ENCODE measurements at regions not wholly inside any gene's neighbourhood (a gene's known extent, or its start where the extent isn't known, plus 50 kb on each side); places are given as distances from the start of the nearest gene placed in this dataset.
A peak's percentile ranks its signal among the peaks of the same experiment; 100 is the strongest.

DNA sequence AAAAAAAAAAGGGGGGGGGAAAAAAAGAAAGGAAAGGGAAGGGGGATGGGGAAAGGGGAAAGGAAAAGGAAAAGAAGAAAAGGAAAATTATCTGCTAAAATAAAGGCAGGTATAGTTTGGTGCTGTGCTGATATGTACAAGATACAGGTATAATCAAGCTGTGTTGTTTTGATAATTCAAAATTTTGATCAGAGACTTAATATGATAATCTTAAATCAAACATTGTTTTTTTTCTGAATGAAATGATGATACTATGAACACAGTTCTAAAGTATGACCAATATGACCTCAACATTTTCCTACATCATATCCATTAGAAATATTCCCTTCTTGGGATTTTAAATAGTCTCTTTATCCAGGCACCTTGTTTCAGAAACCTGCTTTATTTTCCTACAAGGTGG lies 115.6 kb upstream of the TRPM3 start:
- H3K4me1 ChIP-seq (ENCODE audit: insufficient read depth, low read length), result no peaks in the 10 kb centered on the region
- H3K36me3 ChIP-seq (ENCODE audit: insufficient read depth, low read length), result no peaks in the 10 kb centered on the region
- Mint-ChIP-seq H3K4me3 (ENCODE audit: unreplicated experiment) (no peak overlapping the region), H3K36me3 (ENCODE audit: low read depth, unreplicated experiment) (no peaks in the 10 kb centered on the region), H3K4me1 (ENCODE audit: low read depth, unreplicated experiment) (no peaks in the 10 kb centered on the region), H3K27ac (ENCODE audit: unreplicated experiment) (no peak overlapping the region), H3K9me3 (ENCODE audit: unreplicated experiment) (no peaks in the 10 kb centered on the region), H3K27me3 (ENCODE audit: low read depth, unreplicated experiment) (no peaks in the 10 kb centered on the region)
- no peak overlapping the region for H3K27ac ChIP-seq (ENCODE audit: low read depth, low read length)
- no peaks in the 10 kb centered on the region for H3K27me3 ChIP-seq (ENCODE audit: insufficient read depth, low read length)
- no peak overlapping the region for H3K4me3 ChIP-seq (ENCODE audit: insufficient read depth, low read depth, low read length)
- no peak overlapping the region for H3K4me2 ChIP-seq (ENCODE audit: low read length)
- H3K9me3 ChIP-seq (ENCODE audit: insufficient read depth, low read depth, low read length), result no peaks in the 10 kb centered on the region
- no peak for DNase-seq (ENCODE audit: low read depth)
- H4K20me1 ChIP-seq (ENCODE audit: insufficient read depth, low read length), result no peaks in the 10 kb centered on the region
- TF ChIP-seq CTCF (IDR thresholded peaks at IDR 0.05; ENCODE audit: insufficient read depth, low read depth, low read length) (no peak), EZH2 (IDR thresholded peaks at IDR 0.05; ENCODE audit: insufficient read depth, low read length) (no peak)
- FAIRE-seq, result no peak
- H2AFZ ChIP-seq (ENCODE audit: low read depth, low read length), result no peak overlapping the region
- H3K9ac ChIP-seq (ENCODE audit: low read length), result no peak overlapping the region
- no peaks in the 10 kb centered on the region for H3K79me2 ChIP-seq (ENCODE audit: insufficient read depth, low read length)

- H3K27me3 Mint-ChIP-seq (ENCODE audit: low read depth, unreplicated experiment), result no peaks in the 10 kb centered on the region
- Histone ChIP-seq H2AFZ (ENCODE audit: low read depth, low read length) (no peak overlapping the region), H3K27ac (ENCODE audit: low read depth, low read length) (no peak overlapping the region), H3K9ac (ENCODE audit: low read length) (no peak overlapping the region), H3K4me1 (ENCODE audit: insufficient read depth, low read length) (no peaks in the 10 kb centered on the region), H3K36me3 (ENCODE audit: insufficient read depth, low read length) (no peaks in the 10 kb centered on the region), H3K4me2 (ENCODE audit: low read length) (no peak overlapping the region), H3K4me3 (ENCODE audit: insufficient read depth, low read depth, low read length) (no peak overlapping the region), H4K20me1 (ENCODE audit: insufficient read depth, low read length) (no peaks in the 10 kb centered on the region), H3K9me3 (ENCODE audit: insufficient read depth, low read depth, low read length) (no peaks in the 10 kb centered on the region), H3K27me3 (ENCODE audit: insufficient read depth, low read length) (no peaks in the 10 kb centered on the region), H3K79me2 (ENCODE audit: insufficient read depth, low read length) (no peaks in the 10 kb centered on the region)
- no peak for FAIRE-seq
- no peaks in the 10 kb centered on the region for H3K4me1 Mint-ChIP-seq (ENCODE audit: low read depth, unreplicated experiment)
- H3K4me3 Mint-ChIP-seq (ENCODE audit: unreplicated experiment), result no peak overlapping the region
- TF ChIP-seq EZH2 (IDR thresholded peaks at IDR 0.05; ENCODE audit: insufficient read depth, low read length) (no peak), CTCF (IDR thresholded peaks at IDR 0.05; ENCODE audit: insufficient read depth, low read depth, low read length) (no peak)
- no peak overlapping the region for H3K27ac Mint-ChIP-seq (ENCODE audit: unreplicated experiment)
- no peak for DNase-seq (ENCODE audit: low read depth)
- no peaks in the 10 kb centered on the region for H3K36me3 Mint-ChIP-seq (ENCODE audit: low read depth, unreplicated experiment)
- H3K9me3 Mint-ChIP-seq (ENCODE audit: unreplicated experiment), result no peaks in the 10 kb centered on the region
Observed at GRCh38 chr9:71233646-71234045, 112.2 kb upstream of the TRPM3 start.

GRCh38 chr9:71223953-71224538 lies 102.6 kb upstream of the TRPM3 start:
- no peak for DNase-seq (ENCODE audit: low read depth)
- Histone ChIP-seq H3K4me3 (ENCODE audit: insufficient read depth, low read depth, low read length) (no peak overlapping the region), H2AFZ (ENCODE audit: low read depth, low read length) (no peak overlapping the region), H3K4me2 (ENCODE audit: low read length) (no peak overlapping the region), H4K20me1 (ENCODE audit: insufficient read depth, low read length) (no peaks in the 10 kb centered on the region), H3K27me3 (ENCODE audit: insufficient read depth, low read length) (no peaks in the 10 kb centered on the region), H3K9ac (ENCODE audit: low read length) (no peak overlapping the region), H3K36me3 (ENCODE audit: insufficient read depth, low read length) (no peaks in the 10 kb centered on the region), H3K27ac (ENCODE audit: low read depth, low read length) (no peak overlapping the region), H3K4me1 (ENCODE audit: insufficient read depth, low read length) (peaks cover 3% of the 10 kb centered on the region), H3K9me3 (ENCODE audit: insufficient read depth, low read depth, low read length) (no peaks in the 10 kb centered on the region), H3K79me2 (ENCODE audit: insufficient read depth, low read length) (no peaks in the 10 kb centered on the region)
- no peak for TF ChIP-seq CTCF (IDR thresholded peaks at IDR 0.05; ENCODE audit: insufficient read depth, low read depth, low read length)
- TF ChIP-seq EZH2 (IDR thresholded peaks at IDR 0.05; ENCODE audit: insufficient read depth, low read length), result no peak
- Mint-ChIP-seq H3K4me3 (ENCODE audit: unreplicated experiment) (peak overlapping the region; percentile 36), H3K36me3 (ENCODE audit: low read depth, unreplicated experiment) (no peaks in the 10 kb centered on the region), H3K27me3 (ENCODE audit: low read depth, unreplicated experiment) (no peaks in the 10 kb centered on the region), H3K27ac (ENCODE audit: unreplicated experiment) (peak overlapping the region; percentile 59), H3K4me1 (ENCODE audit: low read depth, unreplicated experiment) (peaks cover 10% of the 10 kb centered on the region), H3K9me3 (ENCODE audit: unreplicated experiment) (no peaks in the 10 kb centered on the region)
- FAIRE-seq, result no peak
